ENCODE measurements at regions not wholly inside any gene's neighbourhood (a gene's known extent, or its start where the extent isn't known, plus 50 kb on each side); places are given as distances from the start of the nearest gene placed in this dataset.
"Not testable (repeated sequence)": the region's sequence is repeated elsewhere in the genome, so short reads cannot be mapped to it uniquely, and the experiment has no call there.

DNA sequence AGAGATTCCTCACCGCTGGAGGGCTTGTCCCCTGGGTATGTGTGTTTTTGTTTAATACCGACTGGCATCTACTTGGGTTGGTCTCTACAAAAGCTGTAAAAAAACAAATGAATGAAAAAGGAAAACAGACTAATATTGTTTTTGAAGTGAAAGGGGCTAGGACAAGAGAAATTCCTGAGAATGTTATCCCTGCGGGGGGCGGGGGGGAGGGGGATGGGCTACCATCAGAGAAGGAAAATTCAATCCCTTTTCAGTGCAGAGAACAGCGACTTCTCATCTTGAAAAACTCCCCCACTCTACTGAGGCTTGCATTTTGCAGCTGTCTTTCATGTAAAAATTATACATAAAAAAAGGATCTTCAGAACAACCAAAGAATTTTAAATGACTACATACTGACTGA lies 144.1 kb downstream of the USP22 start:
- TF ChIP-seq, protein P1, sequence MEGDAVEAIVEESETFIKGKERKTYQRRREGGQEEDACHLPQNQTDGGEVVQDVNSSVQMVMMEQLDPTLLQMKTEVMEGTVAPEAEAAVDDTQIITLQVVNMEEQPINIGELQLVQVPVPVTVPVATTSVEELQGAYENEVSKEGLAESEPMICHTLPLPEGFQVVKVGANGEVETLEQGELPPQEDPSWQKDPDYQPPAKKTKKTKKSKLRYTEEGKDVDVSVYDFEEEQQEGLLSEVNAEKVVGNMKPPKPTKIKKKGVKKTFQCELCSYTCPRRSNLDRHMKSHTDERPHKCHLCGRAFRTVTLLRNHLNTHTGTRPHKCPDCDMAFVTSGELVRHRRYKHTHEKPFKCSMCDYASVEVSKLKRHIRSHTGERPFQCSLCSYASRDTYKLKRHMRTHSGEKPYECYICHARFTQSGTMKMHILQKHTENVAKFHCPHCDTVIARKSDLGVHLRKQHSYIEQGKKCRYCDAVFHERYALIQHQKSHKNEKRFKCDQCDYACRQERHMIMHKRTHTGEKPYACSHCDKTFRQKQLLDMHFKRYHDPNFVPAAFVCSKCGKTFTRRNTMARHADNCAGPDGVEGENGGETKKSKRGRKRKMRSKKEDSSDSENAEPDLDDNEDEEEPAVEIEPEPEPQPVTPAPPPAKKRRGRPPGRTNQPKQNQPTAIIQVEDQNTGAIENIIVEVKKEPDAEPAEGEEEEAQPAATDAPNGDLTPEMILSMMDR (IDR thresholded peaks at IDR 0.05): not testable (repeated sequence)
- not testable (repeated sequence) for TF ChIP-seq POLR2A (IDR thresholded peaks at IDR 0.05)
